ENCODE measurements at regions not wholly inside any gene's neighbourhood (a gene's known extent, or its start where the extent isn't known, plus 50 kb on each side); places are given as distances from the start of the nearest gene placed in this dataset.

- DNase-seq (no peak), ATAC-seq (ENCODE audit: poor library complexity) (no peak)
- Mint-ChIP-seq H3K9me3 (no peaks in the 10 kb centered on the region), H3K36me3 (ENCODE audit: low read depth) (no peaks in the 10 kb centered on the region), H3K27me3 (no peaks in the 10 kb centered on the region), H3K27ac (no peak overlapping the region), H3K4me1 (ENCODE audit: low read depth) (no peaks in the 10 kb centered on the region), H3K4me3 (no peak overlapping the region)
- H3K4me3 ChIP-seq (ENCODE audit: low read length), result no peak overlapping the region
- no peaks in the 10 kb centered on the region for H3K36me3 ChIP-seq (ENCODE audit: insufficient read depth, low read length)
- H3K9me3 ChIP-seq (ENCODE audit: control insufficient read depth in 1 of 2, insufficient read depth in 1 of 2, low read length in 2 of 2), result no peaks in the 10 kb centered on the region
- ChIA-PET POLR2A (no interaction called here), CTCF (no interaction called here)
- intact Hi-C loops (cut with DNase I, micrococcal nuclease), result no loop called here
- H3K27me3 ChIP-seq (ENCODE audit: control insufficient read depth in 1 of 2, insufficient read depth in 2 of 2, low read length in 2 of 2), result no peaks in the 10 kb centered on the region
- TF ChIP-seq, protein P1, sequence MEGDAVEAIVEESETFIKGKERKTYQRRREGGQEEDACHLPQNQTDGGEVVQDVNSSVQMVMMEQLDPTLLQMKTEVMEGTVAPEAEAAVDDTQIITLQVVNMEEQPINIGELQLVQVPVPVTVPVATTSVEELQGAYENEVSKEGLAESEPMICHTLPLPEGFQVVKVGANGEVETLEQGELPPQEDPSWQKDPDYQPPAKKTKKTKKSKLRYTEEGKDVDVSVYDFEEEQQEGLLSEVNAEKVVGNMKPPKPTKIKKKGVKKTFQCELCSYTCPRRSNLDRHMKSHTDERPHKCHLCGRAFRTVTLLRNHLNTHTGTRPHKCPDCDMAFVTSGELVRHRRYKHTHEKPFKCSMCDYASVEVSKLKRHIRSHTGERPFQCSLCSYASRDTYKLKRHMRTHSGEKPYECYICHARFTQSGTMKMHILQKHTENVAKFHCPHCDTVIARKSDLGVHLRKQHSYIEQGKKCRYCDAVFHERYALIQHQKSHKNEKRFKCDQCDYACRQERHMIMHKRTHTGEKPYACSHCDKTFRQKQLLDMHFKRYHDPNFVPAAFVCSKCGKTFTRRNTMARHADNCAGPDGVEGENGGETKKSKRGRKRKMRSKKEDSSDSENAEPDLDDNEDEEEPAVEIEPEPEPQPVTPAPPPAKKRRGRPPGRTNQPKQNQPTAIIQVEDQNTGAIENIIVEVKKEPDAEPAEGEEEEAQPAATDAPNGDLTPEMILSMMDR (IDR thresholded peaks at IDR 0.05), result no peak
- no peak overlapping the region for H3K27ac ChIP-seq (ENCODE audit: low read depth in 1 of 2, low read length in 2 of 2)
- no peaks in the 10 kb centered on the region for H3K4me1 ChIP-seq (ENCODE audit: insufficient read depth, low read length)
Observed at GRCh38 chr1:113021430-113022085, 51.4 kb upstream of the LRIG2 start.
